ENCODE measurements at regions not wholly inside any gene's neighbourhood (a gene's known extent, or its start where the extent isn't known, plus 50 kb on each side); places are given as distances from the start of the nearest gene placed in this dataset.

GRCh38 chr13:63184693-63185092 is 1769.0 kb upstream of the PCDH20 start:
- Mint-ChIP-seq H3K4me3 (no peak overlapping the region), H3K36me3 (peaks cover 21% of the 10 kb centered on the region), H3K27ac (peak overlapping the region; percentile 90; the same call in 1 of the 2 replicates), H3K9me3 (peaks cover 22% of the 10 kb centered on the region), H3K4me1 (peaks cover 12% of the 10 kb centered on the region), H3K27me3 (ENCODE audit: low read depth) (no peaks in the 10 kb centered on the region)
- TF ChIP-seq ELF4 (CRISPR knock-in tag; IDR thresholded peaks at IDR 0.05; ENCODE audit: low read depth) = no peak
- TF ChIP-seq GRHL2 (CRISPR knock-in tag; IDR thresholded peaks at IDR 0.05; ENCODE audit: insufficient replicate concordance, severe bottlenecking) = no peak
- no peak for TF ChIP-seq HMGA2 (CRISPR knock-in tag; IDR thresholded peaks at IDR 0.05)
- no peak for TF ChIP-seq NR3C1 (CRISPR knock-in tag; conservative IDR thresholded peaks at IDR 0.05; ENCODE audit: low read depth)
- TF ChIP-seq JAZF1 (CRISPR knock-in tag; IDR thresholded peaks at IDR 0.05) = no peak
- no peak for TF ChIP-seq AR (CRISPR knock-in tag; IDR thresholded peaks at IDR 0.05)
- TF ChIP-seq SP1 (CRISPR knock-in tag; conservative IDR thresholded peaks at IDR 0.05) = no peak
- TF ChIP-seq ZMAT4 (CRISPR knock-in tag; IDR thresholded peaks at IDR 0.05) = no peak
- CTCF ChIA-PET = no interaction called here
- POLR2A ChIA-PET = no interaction called here
- DNase-seq (ENCODE audit: low spot score) = peak; percentile 62
- peak; percentile 100 for ATAC-seq

GRCh38 chr13:63175536-63175935 is 1759.9 kb upstream of the PCDH20 start:
- peaks cover 20% of the 10 kb centered on the region for H3K36me3 Mint-ChIP-seq
- CTCF ChIA-PET = no interaction called here
- peaks cover 30% of the 10 kb centered on the region for H3K4me1 Mint-ChIP-seq
- TF ChIP-seq TEAD4 (CRISPR knock-in tag; IDR thresholded peaks at IDR 0.05) = no peak
- TF ChIP-seq FOXK1 (CRISPR knock-in tag; IDR thresholded peaks at IDR 0.05) = no peak
- TF ChIP-seq ZNF416 (CRISPR knock-in tag; IDR thresholded peaks at IDR 0.05) = no peak
- no peak for TF ChIP-seq ZNF317 (CRISPR knock-in tag; IDR thresholded peaks at IDR 0.05; ENCODE audit: borderline replicate concordance, low read depth)
- no peak overlapping the region for H3K4me3 Mint-ChIP-seq
- DNase-seq (ENCODE audit: low spot score) (no peak), ATAC-seq (no peak)
- H3K27ac Mint-ChIP-seq = peak overlapping the region; percentile 60
- POLR2A ChIA-PET = no interaction called here
- H3K9me3 Mint-ChIP-seq = peaks cover 22% of the 10 kb centered on the region
- no peaks in the 10 kb centered on the region for H3K27me3 Mint-ChIP-seq (ENCODE audit: low read depth)

- no peak for DNase-seq (ENCODE audit: low spot score)
- CTCF ChIA-PET = no interaction called here
- H3K4me3 Mint-ChIP-seq = peak overlapping the region; percentile 38
- peak overlapping the region; percentile 93 for H3K27ac Mint-ChIP-seq
- no peaks in the 10 kb centered on the region for H3K36me3 Mint-ChIP-seq
- H3K9me3 Mint-ChIP-seq = no peaks in the 10 kb centered on the region
- POLR2A ChIA-PET = no interaction called here
- H3K4me1 Mint-ChIP-seq = peaks cover 38% of the 10 kb centered on the region
- peak; percentile 89 for ATAC-seq
- H3K27me3 Mint-ChIP-seq (ENCODE audit: low read depth) = no peaks in the 10 kb centered on the region
- TF ChIP-seq ZNF671 (CRISPR knock-in tag; IDR thresholded peaks at IDR 0.05) (no peak), E2F1 (CRISPR knock-in tag; IDR thresholded peaks at IDR 0.05) (no peak), ZBTB21 (CRISPR knock-in tag; IDR thresholded peaks at IDR 0.05; ENCODE audit: borderline replicate concordance) (no peak), USF1 (CRISPR knock-in tag; IDR thresholded peaks at IDR 0.05) (no peak), FOXP4 (CRISPR knock-in tag; IDR thresholded peaks at IDR 0.05) (no peak), HMGXB4 (CRISPR knock-in tag; IDR thresholded peaks at IDR 0.05) (no peak), EMX1 (CRISPR knock-in tag; IDR thresholded peaks at IDR 0.05) (no peak), NFATC4 (CRISPR knock-in tag; IDR thresholded peaks at IDR 0.05) (no peak), E2F5 (CRISPR knock-in tag; IDR thresholded peaks at IDR 0.05) (no peak), IRF2 (CRISPR knock-in tag; IDR thresholded peaks at IDR 0.05; ENCODE audit: borderline replicate concordance, low read depth) (no peak), GABPB1 (CRISPR knock-in tag; IDR thresholded peaks at IDR 0.05) (no peak), GTF2I (CRISPR knock-in tag; conservative IDR thresholded peaks at IDR 0.05) (no peak)
These were observed 1752.2 kb upstream of the PCDH20 start for GRCh38 chr13:63167699-63168337.
